H9 (cell line): ENCODE measurements at regions not wholly inside any gene's neighbourhood (a gene's known extent, or its start where the extent isn't known, plus 50 kb on each side); places are given as distances from the start of the nearest gene placed in this dataset.

Experiments
- DNase-seq: peaks from one replicate; pipeline ENCODE4 v3.0.0-alpha.2; 2017
- H2AFZ ChIP-seq: one replicate; pipeline ENCODE4 v1.6.1; 2013; ENCODE audit warnings: mild to moderate bottlenecking, low read length, control low read depth, moderate library complexity
- H2AK5ac ChIP-seq: 2 replicates; pipeline ENCODE4 v1.6.1; 2013; ENCODE audit warnings: low read length, control low read depth, mixed read lengths; ENCODE audit not compliant: insufficient read length
- H2BK120ac ChIP-seq: one replicate; pipeline ENCODE4 v1.6.1; 2013; ENCODE audit warnings: low read depth, mild to moderate bottlenecking, low read length, control low read depth, inconsistent platforms; ENCODE audit not compliant: poor library complexity, severe bottlenecking
- H2BK12ac ChIP-seq: 2 replicates; pipeline ENCODE4 v1.6.1; 2013; ENCODE audit warnings: low read length, control low read depth, mixed read lengths, low read depth; ENCODE audit not compliant: insufficient read length
- H2BK15ac ChIP-seq: 2 replicates; pipeline ENCODE4 v1.6.1; 2013; ENCODE audit warnings: low read depth, low read length, control low read depth
- H2BK20ac ChIP-seq: one replicate; pipeline ENCODE4 v1.6.1; 2013; ENCODE audit warnings: low read depth, mild to moderate bottlenecking, low read length, control low read depth, inconsistent platforms; ENCODE audit not compliant: poor library complexity, severe bottlenecking
- H2BK5ac ChIP-seq: 2 replicates; pipeline ENCODE4 v1.6.1; 2013; ENCODE audit warnings: low read length, control low read depth, mixed read lengths; ENCODE audit not compliant: insufficient read length
- H3K14ac ChIP-seq: 2 replicates; pipeline ENCODE4 v1.6.1; 2013; ENCODE audit warnings: low read length, control low read depth; ENCODE audit not compliant: insufficient read depth
- H3K18ac ChIP-seq: 2 replicates; pipeline ENCODE4 v1.6.1; 2013; ENCODE audit warnings: low read depth, mild to moderate bottlenecking, mixed read lengths, low read length, control low read depth; ENCODE audit not compliant: insufficient read length
- H3K23ac ChIP-seq: 2 replicates; pipeline ENCODE4 v1.6.1; 2013; ENCODE audit warnings: low read length, control low read depth, mixed read lengths, low read depth; ENCODE audit not compliant: insufficient read length
- H3K23me2 ChIP-seq: 2 replicates; pipeline ENCODE4 v1.6.1; 2013; ENCODE audit warnings: low read depth, mild to moderate bottlenecking, mixed read lengths, low read length, control low read depth; ENCODE audit not compliant: insufficient read length, poor library complexity, severe bottlenecking
- H3K27ac ChIP-seq: 2 replicates; pipeline ENCODE4 v1.5.1; 2013; ENCODE audit warnings: low read length, control low read depth, mixed read lengths, low read depth; ENCODE audit not compliant: insufficient read length
- H3K27me3 ChIP-seq: 2 replicates; pipeline ENCODE4 v1.6.1; 2013; ENCODE audit warnings: low read length, control low read depth, inconsistent platforms; ENCODE audit not compliant: insufficient read depth
- H3K4ac ChIP-seq: 2 replicates; pipeline ENCODE4 v1.6.1; 2013; ENCODE audit warnings: low read depth, mild to moderate bottlenecking, control low read depth, inconsistent platforms, low read length, moderate library complexity
- H3K4me1 ChIP-seq: 2 replicates; pipeline ENCODE4 v1.6.1; 2013; ENCODE audit warnings: low read length, control low read depth, inconsistent platforms; ENCODE audit not compliant: insufficient read depth
- H3K4me2 ChIP-seq: 2 replicates; pipeline ENCODE4 v1.6.1; 2013; ENCODE audit warnings: low read length, control low read depth, mixed read lengths; ENCODE audit not compliant: insufficient read length, insufficient read depth
- H3K56ac ChIP-seq: 2 replicates; pipeline ENCODE4 v1.6.1; 2013; ENCODE audit warnings: low read depth, mild to moderate bottlenecking, mixed read lengths, low read length, control low read depth; ENCODE audit not compliant: insufficient read length
- H3K79me1 ChIP-seq: 2 replicates; pipeline ENCODE4 v1.6.1; 2013; ENCODE audit warnings: low read depth, mild to moderate bottlenecking, moderate library complexity, low read length, control low read depth, inconsistent platforms; ENCODE audit not compliant: insufficient read depth, poor library complexity, severe bottlenecking
- H3K79me2 ChIP-seq: 2 replicates; pipeline ENCODE4 v1.6.1; 2013; ENCODE audit warnings: low read length, control low read depth, inconsistent platforms; ENCODE audit not compliant: insufficient read depth
- H3K9ac ChIP-seq: 2 replicates; pipeline ENCODE4 v1.6.1; 2013; ENCODE audit warnings: low read length, control low read depth, mixed read lengths; ENCODE audit not compliant: insufficient read length; ENCODE audit errors: extremely low read depth
- H3K9me3 ChIP-seq: one replicate; pipeline ENCODE4 v1.6.1; 2013; ENCODE audit warnings: low read depth, low read length, inconsistent platforms; ENCODE audit not compliant: control insufficient read depth
- H3T11ph ChIP-seq: one replicate; pipeline ENCODE4 v1.6.1; 2013; ENCODE audit warnings: mild to moderate bottlenecking, low read length, control low read depth, inconsistent platforms
- H4K20me1 ChIP-seq: one replicate; pipeline ENCODE4 v1.6.1; 2013; ENCODE audit not compliant: control insufficient read depth, insufficient read length, insufficient read depth
- H4K5ac ChIP-seq: 2 replicates; pipeline ENCODE4 v1.6.1; 2013; ENCODE audit warnings: low read depth, mild to moderate bottlenecking, mixed read lengths, low read length, control low read depth; ENCODE audit not compliant: insufficient read length
- H4K8ac ChIP-seq: replicated peaks from 2 replicates; pipeline ENCODE4 v1.6.1; 2013; ENCODE audit warnings: low read length, control low read depth, mixed read lengths, low read depth; ENCODE audit not compliant: insufficient read length
- H4K91ac ChIP-seq: 2 replicates; pipeline ENCODE4 v1.6.1; 2013; ENCODE audit warnings: low read depth, mild to moderate bottlenecking, moderate library complexity, mixed read lengths, low read length, control low read depth; ENCODE audit not compliant: insufficient read length
- H3K27ac Mint-ChIP-seq, 3 experiments: 2 replicates in 2 of 3; 3 replicates in 1 of 3; pipeline ENCODE4 v1.8.0; 2020 to 2021; ENCODE audit warnings: mixed read lengths in 3 of 3, mild to moderate bottlenecking in 1 of 3, moderate library complexity in 1 of 3
- H3K27me3 Mint-ChIP-seq: 2 replicates; pipeline ENCODE4 v1.8.0; 2021; ENCODE audit warnings: low read depth, mild to moderate bottlenecking, moderate library complexity, mixed read lengths
- H3K36me3 Mint-ChIP-seq, 3 experiments: 2 replicates in 2 of 3; 3 replicates in 1 of 3; pipeline ENCODE4 v1.8.0; 2020 to 2021; ENCODE audit warnings: low read depth in 3 of 3, mixed read lengths in 3 of 3; ENCODE audit not compliant: insufficient read depth in 1 of 3
- H3K4me1 Mint-ChIP-seq, 2 experiments: 2 replicates each; pipeline ENCODE4 v1.8.0; 2020; ENCODE audit warnings: mixed read lengths in 2 of 2
- H3K4me3 Mint-ChIP-seq, 2 experiments: 2 replicates in 1 of 2; 3 replicates in 1 of 2; pipeline ENCODE4 v1.8.0; 2020 to 2021; ENCODE audit warnings: mild to moderate bottlenecking in 2 of 2, mixed read lengths in 2 of 2, moderate library complexity in 1 of 2
- H3K9me3 Mint-ChIP-seq, 2 experiments: 2 replicates in 1 of 2; 3 replicates in 1 of 2; pipeline ENCODE4 v1.8.0; 2020; ENCODE audit warnings: mild to moderate bottlenecking in 2 of 2, mixed read lengths in 2 of 2, moderate library complexity in 1 of 2
- WGBS: extraction: QIAGEN DNeasy Blood & Tissue Kit; methylation state at CpG from one replicate; pipeline ENCODE4 v1.1.7; 2013; ENCODE audit warnings: missing lambda C conversion rate, low lambda C conversion rate, mixed read lengths; ENCODE audit not compliant: insufficient read length; ENCODE audit errors: extremely low coverage; 5-methylcytosine and 5-hydroxymethylcytosine counted together
- TF ChIP-seq, protein P1 (sequence below): fragments of 200-600 bp; sonication (generic); conservative IDR thresholded peaks from 3 replicates; pipeline ENCODE4 v1.8.0; 2021; ENCODE audit warnings: antibody characterized with exemption, mild to moderate bottlenecking

DNA sequence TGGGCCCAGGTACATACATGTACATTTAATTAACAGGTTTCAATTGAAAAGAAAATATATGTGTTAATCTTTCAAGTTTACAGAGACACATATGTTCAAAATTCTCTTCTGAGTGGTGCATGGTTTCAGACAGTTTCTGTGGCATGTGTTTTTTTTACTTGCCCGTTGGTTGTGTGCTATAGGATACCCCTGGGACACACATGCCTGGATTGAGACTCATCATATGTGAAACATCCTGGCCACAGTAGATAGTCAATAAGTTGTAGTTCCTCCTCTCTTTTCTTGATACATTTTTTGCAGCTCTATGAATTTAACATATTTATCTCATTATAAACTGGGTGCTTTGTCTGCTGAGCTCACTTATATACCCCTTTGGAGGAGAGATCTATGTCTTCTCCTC is 207.8 kb upstream of the CTBP2 start:
- H2BK15ac ChIP-seq: no peak overlapping the region
- no peak overlapping the region for H2BK20ac ChIP-seq
- H4K91ac ChIP-seq: no peak overlapping the region
- H2AK5ac ChIP-seq: no peak overlapping the region
- no peak overlapping the region for H3K18ac ChIP-seq
- no peaks in the 10 kb centered on the region for H3K79me1 ChIP-seq
- no peaks in the 10 kb centered on the region for H3K23me2 ChIP-seq
- H3T11ph ChIP-seq: no peak overlapping the region
- TF ChIP-seq, protein P1, sequence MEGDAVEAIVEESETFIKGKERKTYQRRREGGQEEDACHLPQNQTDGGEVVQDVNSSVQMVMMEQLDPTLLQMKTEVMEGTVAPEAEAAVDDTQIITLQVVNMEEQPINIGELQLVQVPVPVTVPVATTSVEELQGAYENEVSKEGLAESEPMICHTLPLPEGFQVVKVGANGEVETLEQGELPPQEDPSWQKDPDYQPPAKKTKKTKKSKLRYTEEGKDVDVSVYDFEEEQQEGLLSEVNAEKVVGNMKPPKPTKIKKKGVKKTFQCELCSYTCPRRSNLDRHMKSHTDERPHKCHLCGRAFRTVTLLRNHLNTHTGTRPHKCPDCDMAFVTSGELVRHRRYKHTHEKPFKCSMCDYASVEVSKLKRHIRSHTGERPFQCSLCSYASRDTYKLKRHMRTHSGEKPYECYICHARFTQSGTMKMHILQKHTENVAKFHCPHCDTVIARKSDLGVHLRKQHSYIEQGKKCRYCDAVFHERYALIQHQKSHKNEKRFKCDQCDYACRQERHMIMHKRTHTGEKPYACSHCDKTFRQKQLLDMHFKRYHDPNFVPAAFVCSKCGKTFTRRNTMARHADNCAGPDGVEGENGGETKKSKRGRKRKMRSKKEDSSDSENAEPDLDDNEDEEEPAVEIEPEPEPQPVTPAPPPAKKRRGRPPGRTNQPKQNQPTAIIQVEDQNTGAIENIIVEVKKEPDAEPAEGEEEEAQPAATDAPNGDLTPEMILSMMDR: no peak
- no peak overlapping the region for H4K5ac ChIP-seq
- Mint-ChIP-seq H3K27ac (no peak overlapping the region), H3K36me3 (no peaks in the 10 kb centered on the region; a peak in 1 of 7 replicates), H3K4me3 (no peak overlapping the region), H3K4me1 (peaks cover 4 to 9% of the 10 kb centered on the region in 2 experiments; a peak in 3 of 4 replicates), H3K27me3 (peaks cover 10% of the 10 kb centered on the region), H3K9me3 (peaks cover 0 to 3% of the 10 kb centered on the region in 2 experiments; a peak in 1 of 5 replicates)
- no peaks in the 10 kb centered on the region for H3K4me1 ChIP-seq
- H3K9me3 ChIP-seq: no peaks in the 10 kb centered on the region
- no peak overlapping the region for H3K9ac ChIP-seq
- WGBS: no CpG with 5 or more reads among the region's 1 CpG
- no peaks in the 10 kb centered on the region for H3K79me2 ChIP-seq
- no peak overlapping the region for H3K14ac ChIP-seq
- no peak overlapping the region for H3K56ac ChIP-seq
- H3K23ac ChIP-seq: no peak overlapping the region
- no peak overlapping the region for H3K4ac ChIP-seq
- H2AFZ ChIP-seq: no peak overlapping the region
- H2BK120ac ChIP-seq: no peak overlapping the region
- no peak for DNase-seq
- no peak overlapping the region for H3K4me2 ChIP-seq
- no peaks in the 10 kb centered on the region for H4K20me1 ChIP-seq
- no peak overlapping the region for H3K27ac ChIP-seq
- H2BK5ac ChIP-seq: no peak overlapping the region
- H2BK12ac ChIP-seq: no peak overlapping the region
- no peak overlapping the region for H4K8ac ChIP-seq
- no peaks in the 10 kb centered on the region for H3K27me3 ChIP-seq
